ENCODE measurements at regions not wholly inside any gene's neighbourhood (a gene's known extent, or its start where the extent isn't known, plus 50 kb on each side); places are given as distances from the start of the nearest gene placed in this dataset.
"Not testable (repeated sequence)": the region's sequence is repeated elsewhere in the genome, so short reads cannot be mapped to it uniquely, and the experiment has no call there.

- TF ChIP-seq CTCF (IDR thresholded peaks at IDR 0.05) = no peak
- ATAC-seq (no peak), DNase-seq (no peak)
- no peak overlapping the region for H3K4me3 ChIP-seq
- WGBS, 3 donors = 62 to 66% (median 62%) methylated on average over 3 of the region's 3 CpGs
- H3K9me3 ChIP-seq = no peaks in the 10 kb centered on the region
- H3K36me3 ChIP-seq (ENCODE audit: insufficient read depth in 1 of 2, low read depth in 1 of 2) = no peaks in the 10 kb centered on the region
- H3K27ac ChIP-seq = no peak overlapping the region
- no peaks in the 10 kb centered on the region for H3K4me1 ChIP-seq
- H3K27me3 ChIP-seq (ENCODE audit: insufficient read depth in 3 of 3, low read length in 2 of 3) = no peaks in the 10 kb centered on the region
- intact Hi-C loops (cut with DNase I) = no loop called here
Observed at GRCh38 chr2:144619760-144620159, 99.8 kb upstream of the ZEB2 start.

GRCh38 chr2:144617171-144617570 is 97.3 kb upstream of the ZEB2 start:
- H3K27ac ChIP-seq; ATAC-seq; DNase-seq; H3K27me3 ChIP-seq (ENCODE audit: insufficient read depth in 3 of 3, low read length in 2 of 3); H3K36me3 ChIP-seq (ENCODE audit: insufficient read depth in 1 of 2, low read depth in 1 of 2); H3K9me3 ChIP-seq; H3K4me3 ChIP-seq; H3K4me1 ChIP-seq; intact Hi-C loops (cut with DNase I): not testable (repeated sequence)
- WGBS, 3 donors = 97 to 99% (median 98%) methylated on average over 6 of the region's 6 CpGs

- ATAC-seq (no peak), DNase-seq (no peak)
- intact Hi-C loops (cut with DNase I) = no loop called here
- no peak for TF ChIP-seq CTCF (IDR thresholded peaks at IDR 0.05)
- H3K4me3 ChIP-seq = no peak overlapping the region
- no peaks in the 10 kb centered on the region for H3K4me1 ChIP-seq
- H3K27me3 ChIP-seq (ENCODE audit: insufficient read depth in 3 of 3, low read length in 2 of 3) = no peaks in the 10 kb centered on the region
- no peaks in the 10 kb centered on the region for H3K9me3 ChIP-seq
- H3K27ac ChIP-seq = no peak overlapping the region
- 22 to 29% (median 23%) methylated on average over 5 of the region's 5 CpGs for WGBS, 3 donors
- no peaks in the 10 kb centered on the region for H3K36me3 ChIP-seq (ENCODE audit: insufficient read depth in 1 of 2, low read depth in 1 of 2)
Observed at GRCh38 chr2:144615866-144616565, 96.1 kb upstream of the ZEB2 start.

GRCh38 chr2:144607891-144608521 is 88.1 kb upstream of the ZEB2 start:
- no peaks in the 10 kb centered on the region for H3K9me3 ChIP-seq
- TF ChIP-seq CTCF (IDR thresholded peaks at IDR 0.05) = no peak
- WGBS, 3 donors = 60 to 62% (median 62%) methylated on average over 7 of the region's 7 CpGs
- intact Hi-C loops (cut with DNase I) = no loop called here
- no peak overlapping the region for H3K4me3 ChIP-seq
- DNase-seq = peak in 1 of 2 donors; percentile 16
- no peaks in the 10 kb centered on the region for H3K4me1 ChIP-seq
- no peaks in the 10 kb centered on the region for H3K36me3 ChIP-seq (ENCODE audit: insufficient read depth in 1 of 2, low read depth in 1 of 2)
- ATAC-seq = no peak
- no peak overlapping the region for H3K27ac ChIP-seq
- no peaks in the 10 kb centered on the region for H3K27me3 ChIP-seq (ENCODE audit: insufficient read depth in 3 of 3, low read length in 2 of 3)

- no peak overlapping the region for H3K27ac ChIP-seq
- no peak for TF ChIP-seq CTCF (IDR thresholded peaks at IDR 0.05)
- WGBS, 3 donors = 89 to 96% (median 92%) methylated on average over 8 of the region's 8 CpGs
- no peaks in the 10 kb centered on the region for H3K4me1 ChIP-seq
- no peaks in the 10 kb centered on the region for H3K9me3 ChIP-seq
- no peak for ATAC-seq
- H3K27me3 ChIP-seq (ENCODE audit: insufficient read depth in 3 of 3, low read length in 2 of 3) = no peaks in the 10 kb centered on the region
- DNase-seq = no peak
- H3K4me3 ChIP-seq = no peak overlapping the region
- no peaks in the 10 kb centered on the region for H3K36me3 ChIP-seq (ENCODE audit: insufficient read depth in 1 of 2, low read depth in 1 of 2)
- intact Hi-C loops (cut with DNase I) = no loop called here
Observed at GRCh38 chr2:144607099-144607498, 87.2 kb upstream of the ZEB2 start.

Data from psoas muscle (tissue), 7 donors.